ENCODE measurements at regions not wholly inside any gene's neighbourhood (a gene's known extent, or its start where the extent isn't known, plus 50 kb on each side); places are given as distances from the start of the nearest gene placed in this dataset.
"Not testable (repeated sequence)": the region's sequence is repeated elsewhere in the genome, so short reads cannot be mapped to it uniquely, and the experiment has no call there.

DNA sequence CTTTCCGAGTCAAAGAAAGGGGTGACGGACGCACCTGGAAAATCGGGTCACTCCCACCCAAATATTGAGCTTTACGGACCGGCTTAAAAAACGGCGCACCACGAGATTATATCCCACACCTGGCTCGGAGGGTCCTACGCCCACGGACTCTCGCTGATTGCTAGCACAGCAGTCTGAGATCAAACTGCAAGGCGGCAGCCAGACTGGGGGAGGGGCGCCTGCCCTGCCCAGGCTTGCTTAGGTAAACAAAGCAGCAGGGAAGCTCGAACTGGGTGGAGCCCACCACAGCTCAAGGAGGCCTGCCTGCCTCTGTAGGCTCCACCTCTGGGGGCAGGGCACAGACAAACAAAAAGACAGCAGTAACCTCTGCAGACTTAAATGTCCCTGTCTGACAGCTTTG lies 1416.9 kb downstream of the SLITRK5 start:
- not testable (repeated sequence) for TF ChIP-seq YY1 (IDR thresholded peaks at IDR 0.05; ENCODE audit: insufficient read depth, insufficient read length); ZNF274 (IDR thresholded peaks at IDR 0.05; ENCODE audit: low read depth, low read length)
